ENCODE measurements at regions not wholly inside any gene's neighbourhood (a gene's known extent, or its start where the extent isn't known, plus 50 kb on each side); places are given as distances from the start of the nearest gene placed in this dataset.

DNA sequence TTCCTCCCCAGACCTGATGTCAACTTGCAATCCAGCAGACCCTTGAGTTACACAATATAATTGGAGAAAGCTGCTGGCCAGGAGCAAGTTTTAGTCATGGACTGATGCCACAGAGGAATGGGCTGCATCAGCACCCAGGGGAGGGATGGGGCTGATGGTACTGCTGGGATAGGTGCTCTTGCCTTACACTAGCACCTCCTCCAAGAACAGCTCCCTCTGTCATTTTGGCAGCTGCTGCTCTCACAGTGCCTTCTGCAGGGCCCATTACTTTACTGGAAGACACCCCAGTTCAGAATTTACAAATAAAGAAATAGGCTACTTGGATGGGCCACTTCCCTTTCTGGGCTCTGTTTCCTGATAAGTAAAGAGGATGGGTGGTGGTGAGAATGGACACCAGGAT lies 85.3 kb upstream of the RORA start:
- TF ChIP-seq, protein P1, sequence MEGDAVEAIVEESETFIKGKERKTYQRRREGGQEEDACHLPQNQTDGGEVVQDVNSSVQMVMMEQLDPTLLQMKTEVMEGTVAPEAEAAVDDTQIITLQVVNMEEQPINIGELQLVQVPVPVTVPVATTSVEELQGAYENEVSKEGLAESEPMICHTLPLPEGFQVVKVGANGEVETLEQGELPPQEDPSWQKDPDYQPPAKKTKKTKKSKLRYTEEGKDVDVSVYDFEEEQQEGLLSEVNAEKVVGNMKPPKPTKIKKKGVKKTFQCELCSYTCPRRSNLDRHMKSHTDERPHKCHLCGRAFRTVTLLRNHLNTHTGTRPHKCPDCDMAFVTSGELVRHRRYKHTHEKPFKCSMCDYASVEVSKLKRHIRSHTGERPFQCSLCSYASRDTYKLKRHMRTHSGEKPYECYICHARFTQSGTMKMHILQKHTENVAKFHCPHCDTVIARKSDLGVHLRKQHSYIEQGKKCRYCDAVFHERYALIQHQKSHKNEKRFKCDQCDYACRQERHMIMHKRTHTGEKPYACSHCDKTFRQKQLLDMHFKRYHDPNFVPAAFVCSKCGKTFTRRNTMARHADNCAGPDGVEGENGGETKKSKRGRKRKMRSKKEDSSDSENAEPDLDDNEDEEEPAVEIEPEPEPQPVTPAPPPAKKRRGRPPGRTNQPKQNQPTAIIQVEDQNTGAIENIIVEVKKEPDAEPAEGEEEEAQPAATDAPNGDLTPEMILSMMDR (IDR thresholded peaks at IDR 0.05), result no peak
- TF ChIP-seq EP300 (IDR thresholded peaks at IDR 0.05), result no peak

All from tibial nerve (tissue), 4 donors.